ENCODE measurements at regions not wholly inside any gene's neighbourhood (a gene's known extent, or its start where the extent isn't known, plus 50 kb on each side); places are given as distances from the start of the nearest gene placed in this dataset.

- no peak for DNase-seq (ENCODE audit: extremely low spot score in 2 of 2)
- H3K9me3 ChIP-seq = no peaks in the 10 kb centered on the region
- no peak for TF ChIP-seq POLR2A (IDR thresholded peaks at IDR 0.05)
- TF ChIP-seq CTCF (IDR thresholded peaks at IDR 0.05) = no peak
- TF ChIP-seq POLR2AphosphoS5 (IDR thresholded peaks at IDR 0.05; ENCODE audit: insufficient read depth in 1 of 2, low read depth in 1 of 2) = no peak
- H3K36me3 ChIP-seq = no peaks in the 10 kb centered on the region
- H3K4me1 ChIP-seq = peaks cover 7% of the 10 kb centered on the region
- peak overlapping the region; percentile 12 to 28 for H3K4me3 ChIP-seq
- intact Hi-C loops (cut with DNase I) = no loop called here
- no peak overlapping the region for H3K27ac ChIP-seq
- H3K27me3 ChIP-seq = peaks cover 6% of the 10 kb centered on the region
Observed at GRCh38 chr2:467892-468647, 180.2 kb upstream of the ALKAL2 start.

- intact Hi-C loops (cut with DNase I) = no loop called here
- Histone ChIP-seq H3K4me3 (peak overlapping the region in 1 of 2 donors; percentile 28), H3K27ac (no peak overlapping the region), H3K4me1 (peaks cover 7% of the 10 kb centered on the region), H3K27me3 (peaks cover 6% of the 10 kb centered on the region), H3K36me3 (no peaks in the 10 kb centered on the region), H3K9me3 (no peaks in the 10 kb centered on the region)
- TF ChIP-seq POLR2A (IDR thresholded peaks at IDR 0.05) (no peak), POLR2AphosphoS5 (IDR thresholded peaks at IDR 0.05; ENCODE audit: insufficient read depth in 1 of 2, low read depth in 1 of 2) (no peak), CTCF (IDR thresholded peaks at IDR 0.05) (no peak)
- DNase-seq (ENCODE audit: extremely low spot score in 2 of 2) = no peak
Observed at GRCh38 chr2:467543-467891, 179.6 kb upstream of the ALKAL2 start.

- Histone ChIP-seq H3K27ac (no peak overlapping the region), H3K27me3 (peaks cover 6% of the 10 kb centered on the region), H3K36me3 (no peaks in the 10 kb centered on the region), H3K9me3 (no peaks in the 10 kb centered on the region), H3K4me3 (no peak overlapping the region), H3K4me1 (peaks cover 7% of the 10 kb centered on the region)
- intact Hi-C loops (cut with DNase I) = no loop called here
- no peak for DNase-seq (ENCODE audit: extremely low spot score in 2 of 2)
- TF ChIP-seq POLR2A (IDR thresholded peaks at IDR 0.05) = no peak
- no peak for TF ChIP-seq POLR2AphosphoS5 (IDR thresholded peaks at IDR 0.05; ENCODE audit: insufficient read depth in 1 of 2, low read depth in 1 of 2)
- no peak for TF ChIP-seq CTCF (IDR thresholded peaks at IDR 0.05)
Observed at GRCh38 chr2:467101-467500, 179.2 kb upstream of the ALKAL2 start.

- peak in 1 of 2 donors; percentile 52 for DNase-seq (ENCODE audit: extremely low spot score in 2 of 2)
- Histone ChIP-seq H3K4me1 (peaks cover 7% of the 10 kb centered on the region), H3K27ac (no peak overlapping the region), H3K27me3 (peaks cover 6% of the 10 kb centered on the region), H3K4me3 (no peak overlapping the region), H3K36me3 (no peaks in the 10 kb centered on the region), H3K9me3 (no peaks in the 10 kb centered on the region)
- no peak for TF ChIP-seq CTCF (IDR thresholded peaks at IDR 0.05)
- TF ChIP-seq POLR2A (IDR thresholded peaks at IDR 0.05) = no peak
- no peak for TF ChIP-seq POLR2AphosphoS5 (IDR thresholded peaks at IDR 0.05; ENCODE audit: insufficient read depth in 1 of 2, low read depth in 1 of 2)
- intact Hi-C loops (cut with DNase I) = no loop called here
Observed at GRCh38 chr2:464562-465309, 176.8 kb upstream of the ALKAL2 start.

- Histone ChIP-seq H3K4me3 (no peak overlapping the region), H3K27ac (no peak overlapping the region), H3K9me3 (no peaks in the 10 kb centered on the region), H3K27me3 (no peaks in the 10 kb centered on the region), H3K36me3 (no peaks in the 10 kb centered on the region), H3K4me1 (no peaks in the 10 kb centered on the region)
- intact Hi-C loops (cut with DNase I) = no loop called here
- TF ChIP-seq POLR2A (IDR thresholded peaks at IDR 0.05) = no peak
- TF ChIP-seq POLR2AphosphoS5 (IDR thresholded peaks at IDR 0.05; ENCODE audit: insufficient read depth in 1 of 2, low read depth in 1 of 2) = no peak
- DNase-seq (ENCODE audit: extremely low spot score in 2 of 2) = peak in 1 of 2 donors; percentile 28
Observed at GRCh38 chr2:460861-461260, 173.0 kb upstream of the ALKAL2 start.

All from vagina (tissue), 2 donors.